ENCODE measurements at regions not wholly inside any gene's neighbourhood (a gene's known extent, or its start where the extent isn't known, plus 50 kb on each side); places are given as distances from the start of the nearest gene placed in this dataset.
"Not testable (repeated sequence)": the region's sequence is repeated elsewhere in the genome, so short reads cannot be mapped to it uniquely, and the experiment has no call there.

GRCh38 chr17:6259899-6260298 is 175.0 kb downstream of the AIPL1 start:
- H3K4me1 ChIP-seq (ENCODE audit: control insufficient read depth, insufficient read depth, low read length) = peaks cover 29% of the 10 kb centered on the region
- H3K9me3 ChIP-seq (ENCODE audit: control insufficient read depth, insufficient read depth, low read length) = no peaks in the 10 kb centered on the region
- no peaks in the 10 kb centered on the region for H3K36me3 ChIP-seq (ENCODE audit: control insufficient read depth, insufficient read depth, low read length)
- H3K27ac ChIP-seq (ENCODE audit: low read depth, low read length) = no peak overlapping the region
- H3K4me3 ChIP-seq (ENCODE audit: low read depth, low read length) = no peak overlapping the region
- no peak overlapping the region for H3K9ac ChIP-seq (ENCODE audit: low read depth, low read length)
- H3K27me3 ChIP-seq (ENCODE audit: control insufficient read depth, insufficient read depth, low read length) = no peaks in the 10 kb centered on the region

GRCh38 chr17:6257336-6257735 is 177.6 kb downstream of the AIPL1 start:
- peak overlapping the region; percentile 31; the same call in 1 of the 2 replicates for H3K4me3 ChIP-seq (ENCODE audit: low read depth, low read length)
- H3K27me3 ChIP-seq (ENCODE audit: control insufficient read depth, insufficient read depth, low read length) = no peaks in the 10 kb centered on the region
- peak overlapping the region; percentile 73 for H3K9ac ChIP-seq (ENCODE audit: low read depth, low read length)
- peaks cover 27% of the 10 kb centered on the region for H3K4me1 ChIP-seq (ENCODE audit: control insufficient read depth, insufficient read depth, low read length)
- H3K36me3 ChIP-seq (ENCODE audit: control insufficient read depth, insufficient read depth, low read length) = no peaks in the 10 kb centered on the region
- peak overlapping the region; percentile 73 for H3K27ac ChIP-seq (ENCODE audit: low read depth, low read length)
- no peaks in the 10 kb centered on the region for H3K9me3 ChIP-seq (ENCODE audit: control insufficient read depth, insufficient read depth, low read length)

GRCh38 chr17:6255322-6255721 is 179.6 kb downstream of the AIPL1 start:
- Histone ChIP-seq H3K27me3 (ENCODE audit: control insufficient read depth, insufficient read depth, low read length) (no peaks in the 10 kb centered on the region), H3K36me3 (ENCODE audit: control insufficient read depth, insufficient read depth, low read length) (no peaks in the 10 kb centered on the region), H3K4me3 (ENCODE audit: low read depth, low read length) (no peak overlapping the region), H3K9ac (ENCODE audit: low read depth, low read length) (no peak overlapping the region), H3K4me1 (ENCODE audit: control insufficient read depth, insufficient read depth, low read length) (peaks cover 18% of the 10 kb centered on the region), H3K9me3 (ENCODE audit: control insufficient read depth, insufficient read depth, low read length) (no peaks in the 10 kb centered on the region), H3K27ac (ENCODE audit: low read depth, low read length) (no peak overlapping the region)

- Histone ChIP-seq H3K9ac (ENCODE audit: low read depth, low read length) (no peak overlapping the region), H3K27ac (ENCODE audit: low read depth, low read length) (no peak overlapping the region), H3K4me1 (ENCODE audit: control insufficient read depth, insufficient read depth, low read length) (peaks cover 18% of the 10 kb centered on the region), H3K27me3 (ENCODE audit: control insufficient read depth, insufficient read depth, low read length) (no peaks in the 10 kb centered on the region), H3K36me3 (ENCODE audit: control insufficient read depth, insufficient read depth, low read length) (no peaks in the 10 kb centered on the region), H3K4me3 (ENCODE audit: low read depth, low read length) (no peak overlapping the region), H3K9me3 (ENCODE audit: control insufficient read depth, insufficient read depth, low read length) (no peaks in the 10 kb centered on the region)
Observed at GRCh38 chr17:6254036-6254435, 180.9 kb downstream of the AIPL1 start.

- not testable (repeated sequence) for H3K9me3 ChIP-seq (ENCODE audit: control insufficient read depth, insufficient read depth, low read length); H3K27ac ChIP-seq (ENCODE audit: low read depth, low read length); H3K9ac ChIP-seq (ENCODE audit: low read depth, low read length); H3K36me3 ChIP-seq (ENCODE audit: control insufficient read depth, insufficient read depth, low read length); H3K27me3 ChIP-seq (ENCODE audit: control insufficient read depth, insufficient read depth, low read length); H3K4me1 ChIP-seq (ENCODE audit: control insufficient read depth, insufficient read depth, low read length); H3K4me3 ChIP-seq (ENCODE audit: low read depth, low read length)
Observed at GRCh38 chr17:6251640-6252039, 181.5 kb downstream of the WSCD1 start.

GRCh38 chr17:6249732-6250131 is 179.6 kb downstream of the WSCD1 start:
- Histone ChIP-seq H3K27ac (ENCODE audit: low read depth, low read length) (no peak overlapping the region), H3K4me1 (ENCODE audit: control insufficient read depth, insufficient read depth, low read length) (no peaks in the 10 kb centered on the region), H3K4me3 (ENCODE audit: low read depth, low read length) (no peak overlapping the region), H3K36me3 (ENCODE audit: control insufficient read depth, insufficient read depth, low read length) (no peaks in the 10 kb centered on the region), H3K9ac (ENCODE audit: low read depth, low read length) (no peak overlapping the region), H3K9me3 (ENCODE audit: control insufficient read depth, insufficient read depth, low read length) (no peaks in the 10 kb centered on the region), H3K27me3 (ENCODE audit: control insufficient read depth, insufficient read depth, low read length) (no peaks in the 10 kb centered on the region)

- Histone ChIP-seq H3K36me3 (ENCODE audit: control insufficient read depth, insufficient read depth, low read length) (no peaks in the 10 kb centered on the region), H3K4me1 (ENCODE audit: control insufficient read depth, insufficient read depth, low read length) (peaks cover 1% of the 10 kb centered on the region; the same call in 1 of the 2 replicates), H3K27me3 (ENCODE audit: control insufficient read depth, insufficient read depth, low read length) (no peaks in the 10 kb centered on the region), H3K9me3 (ENCODE audit: control insufficient read depth, insufficient read depth, low read length) (no peaks in the 10 kb centered on the region), H3K4me3 (ENCODE audit: low read depth, low read length) (no peak overlapping the region), H3K27ac (ENCODE audit: low read depth, low read length) (no peak overlapping the region), H3K9ac (ENCODE audit: low read depth, low read length) (no peak overlapping the region)
Observed at GRCh38 chr17:6248061-6248460, 177.9 kb downstream of the WSCD1 start.

- H3K36me3 ChIP-seq (ENCODE audit: control insufficient read depth, insufficient read depth, low read length) = no peaks in the 10 kb centered on the region
- no peaks in the 10 kb centered on the region for H3K27me3 ChIP-seq (ENCODE audit: control insufficient read depth, insufficient read depth, low read length)
- no peaks in the 10 kb centered on the region for H3K9me3 ChIP-seq (ENCODE audit: control insufficient read depth, insufficient read depth, low read length)
- H3K27ac ChIP-seq (ENCODE audit: low read depth, low read length) = no peak overlapping the region
- H3K4me1 ChIP-seq (ENCODE audit: control insufficient read depth, insufficient read depth, low read length) = peaks cover 26% of the 10 kb centered on the region
- H3K9ac ChIP-seq (ENCODE audit: low read depth, low read length) = no peak overlapping the region
- no peak overlapping the region for H3K4me3 ChIP-seq (ENCODE audit: low read depth, low read length)
Observed at GRCh38 chr17:6245301-6246177, 175.4 kb downstream of the WSCD1 start.

GRCh38 chr17:6244796-6245195 is 174.6 kb downstream of the WSCD1 start:
- Histone ChIP-seq H3K36me3 (ENCODE audit: control insufficient read depth, insufficient read depth, low read length) (no peaks in the 10 kb centered on the region), H3K27me3 (ENCODE audit: control insufficient read depth, insufficient read depth, low read length) (no peaks in the 10 kb centered on the region), H3K9me3 (ENCODE audit: control insufficient read depth, insufficient read depth, low read length) (no peaks in the 10 kb centered on the region), H3K4me3 (ENCODE audit: low read depth, low read length) (no peak overlapping the region), H3K27ac (ENCODE audit: low read depth, low read length) (no peak overlapping the region), H3K9ac (ENCODE audit: low read depth, low read length) (no peak overlapping the region), H3K4me1 (ENCODE audit: control insufficient read depth, insufficient read depth, low read length) (peaks cover 34% of the 10 kb centered on the region)

- Histone ChIP-seq H3K4me3 (ENCODE audit: low read depth, low read length) (no peak overlapping the region), H3K4me1 (ENCODE audit: control insufficient read depth, insufficient read depth, low read length) (peaks cover 36% of the 10 kb centered on the region), H3K27ac (ENCODE audit: low read depth, low read length) (no peak overlapping the region), H3K27me3 (ENCODE audit: control insufficient read depth, insufficient read depth, low read length) (no peaks in the 10 kb centered on the region), H3K9me3 (ENCODE audit: control insufficient read depth, insufficient read depth, low read length) (no peaks in the 10 kb centered on the region), H3K36me3 (ENCODE audit: control insufficient read depth, insufficient read depth, low read length) (no peaks in the 10 kb centered on the region), H3K9ac (ENCODE audit: low read depth, low read length) (no peak overlapping the region)
Observed at GRCh38 chr17:6244253-6244652, 174.1 kb downstream of the WSCD1 start.

GRCh38 chr17:6243186-6243585 is 173.0 kb downstream of the WSCD1 start:
- Histone ChIP-seq H3K9ac (ENCODE audit: low read depth, low read length) (no peak overlapping the region), H3K27ac (ENCODE audit: low read depth, low read length) (no peak overlapping the region), H3K36me3 (ENCODE audit: control insufficient read depth, insufficient read depth, low read length) (no peaks in the 10 kb centered on the region), H3K9me3 (ENCODE audit: control insufficient read depth, insufficient read depth, low read length) (no peaks in the 10 kb centered on the region), H3K4me1 (ENCODE audit: control insufficient read depth, insufficient read depth, low read length) (peaks cover 40% of the 10 kb centered on the region), H3K27me3 (ENCODE audit: control insufficient read depth, insufficient read depth, low read length) (no peaks in the 10 kb centered on the region), H3K4me3 (ENCODE audit: low read depth, low read length) (no peak overlapping the region)
